ENCODE measurements at regions not wholly inside any gene's neighbourhood (a gene's known extent, or its start where the extent isn't known, plus 50 kb on each side); places are given as distances from the start of the nearest gene placed in this dataset.

DNA sequence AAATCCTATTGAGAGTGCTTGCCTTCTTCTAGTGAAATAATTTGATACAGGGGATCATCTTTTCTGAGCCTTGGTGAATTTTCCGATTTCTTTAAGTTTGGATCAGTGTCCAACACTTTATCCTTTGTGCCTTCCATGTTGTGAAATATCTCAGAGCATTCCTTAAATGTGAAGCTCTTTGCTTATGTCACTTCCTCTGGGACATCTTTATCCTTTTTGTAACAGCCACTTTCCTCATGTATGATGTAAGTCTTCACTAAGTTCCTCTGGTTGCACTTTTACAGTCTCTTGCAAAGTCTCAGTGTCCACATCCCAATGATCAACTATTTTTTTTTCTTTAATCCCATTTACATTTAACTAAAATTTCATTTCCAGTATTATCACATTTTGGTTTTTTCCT, 254.2 kb downstream of the EN1 start:
- Histone ChIP-seq H3K79me2 (ENCODE audit: insufficient read depth, low read length) (no peaks in the 10 kb centered on the region), H3K27ac (ENCODE audit: low read depth, low read length) (no peak overlapping the region), H3F3A (ENCODE audit: insufficient read depth) (no peaks in the 10 kb centered on the region), H3K9ac (ENCODE audit: low read length) (no peak overlapping the region), H3K36me3 (ENCODE audit: low read length) (no peaks in the 10 kb centered on the region), H3K4me3 (ENCODE audit: insufficient read depth, low read length, poor library complexity, severe bottlenecking) (no peak overlapping the region), H3K27me3 (ENCODE audit: low read length) (no peaks in the 10 kb centered on the region), H2AFZ (ENCODE audit: low read depth, low read length, severe bottlenecking) (no peak overlapping the region), H3K9me2 (replicated peaks; ENCODE audit: insufficient read depth, low read length) (no peaks in the 10 kb centered on the region), H3K9me3 (ENCODE audit: insufficient read depth, low read length) (no peaks in the 10 kb centered on the region), H4K20me1 (ENCODE audit: low read depth, low read length) (no peaks in the 10 kb centered on the region), H3K4me2 (ENCODE audit: low read depth, low read length, poor library complexity, severe bottlenecking) (no peak overlapping the region)
- TF ChIP-seq, protein P1, sequence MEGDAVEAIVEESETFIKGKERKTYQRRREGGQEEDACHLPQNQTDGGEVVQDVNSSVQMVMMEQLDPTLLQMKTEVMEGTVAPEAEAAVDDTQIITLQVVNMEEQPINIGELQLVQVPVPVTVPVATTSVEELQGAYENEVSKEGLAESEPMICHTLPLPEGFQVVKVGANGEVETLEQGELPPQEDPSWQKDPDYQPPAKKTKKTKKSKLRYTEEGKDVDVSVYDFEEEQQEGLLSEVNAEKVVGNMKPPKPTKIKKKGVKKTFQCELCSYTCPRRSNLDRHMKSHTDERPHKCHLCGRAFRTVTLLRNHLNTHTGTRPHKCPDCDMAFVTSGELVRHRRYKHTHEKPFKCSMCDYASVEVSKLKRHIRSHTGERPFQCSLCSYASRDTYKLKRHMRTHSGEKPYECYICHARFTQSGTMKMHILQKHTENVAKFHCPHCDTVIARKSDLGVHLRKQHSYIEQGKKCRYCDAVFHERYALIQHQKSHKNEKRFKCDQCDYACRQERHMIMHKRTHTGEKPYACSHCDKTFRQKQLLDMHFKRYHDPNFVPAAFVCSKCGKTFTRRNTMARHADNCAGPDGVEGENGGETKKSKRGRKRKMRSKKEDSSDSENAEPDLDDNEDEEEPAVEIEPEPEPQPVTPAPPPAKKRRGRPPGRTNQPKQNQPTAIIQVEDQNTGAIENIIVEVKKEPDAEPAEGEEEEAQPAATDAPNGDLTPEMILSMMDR (IDR thresholded peaks at IDR 0.05; ENCODE audit: insufficient read depth, low read length, poor library complexity, severe bottlenecking), result no peak
- TF ChIP-seq EZH2phosphoT487 (conservative IDR thresholded peaks at IDR 0.05; ENCODE audit: low read length), result no peak

DNA sequence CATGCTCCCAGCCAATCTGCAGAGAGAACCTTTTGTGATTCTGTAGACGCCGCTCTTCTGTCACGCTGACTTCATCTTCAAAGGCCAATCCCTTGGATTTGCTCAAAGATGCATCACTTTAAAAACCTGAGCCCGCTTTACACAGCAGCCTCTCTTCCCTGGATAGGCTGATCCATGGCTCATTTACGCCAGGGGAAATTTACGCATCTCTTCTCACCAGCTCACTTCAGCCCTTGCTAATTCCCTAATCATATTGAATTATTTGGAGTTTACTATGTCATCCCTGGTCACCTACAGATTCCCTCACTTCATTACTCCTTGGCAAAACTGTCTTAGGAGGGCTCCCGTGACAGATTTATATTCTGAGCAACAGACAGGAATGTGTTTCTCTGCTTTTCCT, 256.2 kb downstream of the EN1 start:
- Histone ChIP-seq H3K79me2 (ENCODE audit: insufficient read depth, low read length) (no peaks in the 10 kb centered on the region), H3K4me3 (ENCODE audit: insufficient read depth, low read length, poor library complexity, severe bottlenecking) (no peak overlapping the region), H3K9ac (ENCODE audit: low read length) (no peak overlapping the region), H3K27me3 (ENCODE audit: low read length) (no peaks in the 10 kb centered on the region), H3K9me2 (replicated peaks; ENCODE audit: insufficient read depth, low read length) (no peaks in the 10 kb centered on the region), H3K36me3 (ENCODE audit: low read length) (no peaks in the 10 kb centered on the region), H3K4me2 (ENCODE audit: low read depth, low read length, poor library complexity, severe bottlenecking) (no peak overlapping the region), H4K20me1 (ENCODE audit: low read depth, low read length) (no peaks in the 10 kb centered on the region), H3K9me3 (ENCODE audit: insufficient read depth, low read length) (no peaks in the 10 kb centered on the region), H3K27ac (ENCODE audit: low read depth, low read length) (no peak overlapping the region), H2AFZ (ENCODE audit: low read depth, low read length, severe bottlenecking) (no peak overlapping the region), H3F3A (ENCODE audit: insufficient read depth) (no peaks in the 10 kb centered on the region)
- no peak for TF ChIP-seq EZH2phosphoT487 (conservative IDR thresholded peaks at IDR 0.05; ENCODE audit: low read length)
- TF ChIP-seq, protein P1 (IDR thresholded peaks at IDR 0.05; ENCODE audit: insufficient read depth, low read length, poor library complexity, severe bottlenecking), result no peak

DNA sequence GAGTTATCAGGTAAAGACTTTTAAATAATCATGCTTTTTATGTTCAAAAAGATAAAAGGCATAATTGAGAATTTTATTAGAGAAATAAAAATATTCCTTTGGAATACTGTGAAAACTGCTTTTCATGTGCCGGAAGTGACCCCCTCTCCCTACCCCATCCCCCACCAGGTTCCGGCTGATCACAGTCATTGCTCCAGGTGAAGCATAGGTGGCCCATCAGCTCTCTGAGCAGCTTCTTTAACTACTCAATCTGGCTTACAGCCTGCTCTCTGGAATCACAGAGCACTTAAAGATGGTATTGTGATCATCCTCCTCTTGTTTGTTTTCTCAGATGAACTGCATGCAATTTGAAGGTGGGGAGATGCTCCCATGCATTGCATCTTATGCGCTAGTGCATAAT, 257.7 kb downstream of the EN1 start:
- Histone ChIP-seq H3K27me3 (ENCODE audit: low read length) (no peaks in the 10 kb centered on the region), H3F3A (ENCODE audit: insufficient read depth) (no peaks in the 10 kb centered on the region)
- TF ChIP-seq EZH2phosphoT487 (conservative IDR thresholded peaks at IDR 0.05; ENCODE audit: low read length), result no peak
- TF ChIP-seq, protein P1 (IDR thresholded peaks at IDR 0.05; ENCODE audit: insufficient read depth, low read length, poor library complexity, severe bottlenecking), result no peak

More for the DNA sequence above, 257.7 kb downstream of the EN1 start:
- Histone ChIP-seq H3K9me2 (replicated peaks; ENCODE audit: insufficient read depth, low read length) (no peaks in the 10 kb centered on the region), H2AFZ (ENCODE audit: low read depth, low read length, severe bottlenecking) (no peak overlapping the region), H3K9ac (ENCODE audit: low read length) (no peak overlapping the region), H3K4me3 (ENCODE audit: insufficient read depth, low read length, poor library complexity, severe bottlenecking) (no peak overlapping the region), H3K79me2 (ENCODE audit: insufficient read depth, low read length) (no peaks in the 10 kb centered on the region), H3K27ac (ENCODE audit: low read depth, low read length) (no peak overlapping the region), H3K4me2 (ENCODE audit: low read depth, low read length, poor library complexity, severe bottlenecking) (no peak overlapping the region), H3K9me3 (ENCODE audit: insufficient read depth, low read length) (no peaks in the 10 kb centered on the region), H4K20me1 (ENCODE audit: low read depth, low read length) (no peaks in the 10 kb centered on the region), H3K36me3 (ENCODE audit: low read length) (no peaks in the 10 kb centered on the region)

Measured in SU-DHL-6 (cell line).